ENCODE measurements at regions not wholly inside any gene's neighbourhood (a gene's known extent, or its start where the extent isn't known, plus 50 kb on each side); places are given as distances from the start of the nearest gene placed in this dataset.

- TF ChIP-seq CTCF (IDR thresholded peaks at IDR 0.05; ENCODE audit: low read depth, low read length, poor library complexity, severe bottlenecking) (no peak), EZH2phosphoT487 (IDR thresholded peaks at IDR 0.05; ENCODE audit: borderline replicate concordance, low read length) (no peak)
Observed at GRCh38 chr14:28307506-28307905, 459.1 kb upstream of the FOXG1 start.

Measured in DOHH2 (cell line).